Endothelial cell of umbilical vein (primary cell): ENCODE measurements at regions not wholly inside any gene's neighbourhood (a gene's known extent, or its start where the extent isn't known, plus 50 kb on each side); places are given as distances from the start of the nearest gene placed in this dataset.

Experiments used
- BruUV-seq: library from RNA; stranded (reverse); fragments of 400-500 nt; replicated peaks from 2 replicates; lab custom pipeline; 2021; lab: Mats Ljungman, UMichigan
- CTCF ChIA-PET: fragments of 300-600, 350-600 bp; sonication (Branson Sonifier 250); formaldehyde crosslinking; loops from one replicate; lab custom pipeline; 2021; ENCODE audit warnings: antibody characterized with exemption, inconsistent platforms; lab: Charles Lee
- POLR2A ChIA-PET: fragments of 300-600, 350-600 bp; sonication (Branson Sonifier 250); formaldehyde crosslinking; loops from one replicate; lab custom pipeline; 2021; ENCODE audit warnings: antibody characterized with exemption, inconsistent platforms; lab: Charles Lee
- DNase-seq: peaks from one replicate; pipeline ENCODE4 v3.0.0-alpha.2; 2011; ENCODE audit warnings: low read depth, low spot score
- FAIRE-seq: peaks from 2 replicates; lab custom pipeline; 2011; peaks lifted over from hg19 to GRCh38; lab: Jason Lieb, UNC
- H2AFZ ChIP-seq: 2 replicates; pipeline ENCODE4 v1.6.0; 2012; ENCODE audit warnings: low read depth, low read length, control low read depth, inconsistent platforms
- H3K27ac ChIP-seq: 2 replicates; pipeline ENCODE4 v1.5.1; 2011; ENCODE audit warnings: low read depth, mild to moderate bottlenecking, control low read depth, low read length, moderate library complexity; ENCODE audit not compliant: insufficient read depth
- H3K27me3 ChIP-seq, 2 experiments: 2 replicates each; pipeline versions ENCODE4 v1.6.0 to v1.6.1; 2011; ENCODE audit warnings: low read length in 2 of 2, mixed read lengths in 1 of 2; ENCODE audit not compliant: control insufficient read depth in 2 of 2, insufficient read depth in 2 of 2
- H3K36me3 ChIP-seq, 2 experiments: 2 replicates in 1 of 2; 3 replicates in 1 of 2; pipeline ENCODE4 v1.5.1; 2011; ENCODE audit warnings: low read length in 2 of 2, mild to moderate bottlenecking in 1 of 2, moderate library complexity in 1 of 2; ENCODE audit not compliant: control insufficient read depth in 2 of 2, insufficient read depth in 2 of 2; ENCODE audit errors: extremely low read depth in 1 of 2
- H3K4me1 ChIP-seq: 3 replicates; pipeline ENCODE4 v1.5.1; 2011; ENCODE audit warnings: mild to moderate bottlenecking, low read length; ENCODE audit not compliant: control insufficient read depth, insufficient read depth; ENCODE audit errors: extremely low read depth
- H3K4me2 ChIP-seq: 2 replicates; pipeline ENCODE4 v1.6.1; 2011; ENCODE audit warnings: low read length, control low read depth, mixed read lengths; ENCODE audit not compliant: insufficient read depth
- H3K4me3 ChIP-seq, 3 experiments: fragments of 200-600 bp in 1 of 3; sonication (generic), shearing (Covaris generic) in 1 of 3; replicated peaks in 1 of 3; 2 replicates each; pipeline ENCODE4 v1.5.1; 2011 to 2016; ENCODE audit warnings: control low read depth in 3 of 3, low read length in 3 of 3, mild to moderate bottlenecking in 2 of 3, inconsistent platforms in 1 of 3, low read depth in 1 of 3, moderate library complexity in 1 of 3; ENCODE audit not compliant: insufficient read depth in 1 of 3
- H3K79me2 ChIP-seq: 2 replicates; pipeline ENCODE4 v1.6.0; 2012; ENCODE audit warnings: low read length, inconsistent platforms; ENCODE audit not compliant: control insufficient read depth, insufficient read depth
- H3K9ac ChIP-seq: replicated peaks from 2 replicates; pipeline ENCODE3; 2011; ENCODE audit warnings: low read length, control low read depth; ENCODE audit not compliant: insufficient read depth; ENCODE audit errors: extremely low read depth
- H3K9me1 ChIP-seq: replicated peaks from 3 replicates; pipeline ENCODE4 v1.6.0; 2011; ENCODE audit warnings: mild to moderate bottlenecking, low read length; ENCODE audit not compliant: control insufficient read depth, insufficient read depth; ENCODE audit errors: extremely low read depth
- H3K9me3 ChIP-seq: replicated peaks from 2 replicates; pipeline ENCODE4 v1.5.1; 2012; ENCODE audit warnings: low read length, inconsistent platforms; ENCODE audit not compliant: control insufficient read depth, insufficient read depth
- H4K20me1 ChIP-seq: replicated peaks from 2 replicates; pipeline ENCODE3; 2011; ENCODE audit warnings: mild to moderate bottlenecking, low read length; ENCODE audit not compliant: control insufficient read depth, insufficient read depth; ENCODE audit errors: extremely low read depth
- EZH2 ChIP-seq: IDR thresholded peaks from 2 replicates; pipeline ENCODE4 v1.6.1; 2012; ENCODE audit warnings: borderline replicate concordance, low read depth, mild to moderate bottlenecking, moderate library complexity, low read length, inconsistent platforms; ENCODE audit not compliant: severe bottlenecking
- FOS ChIP-seq: IDR thresholded peaks from 2 replicates; pipeline ENCODE4 v1.6.1; 2011; ENCODE audit warnings: mild to moderate bottlenecking, low read length, moderate library complexity, borderline replicate concordance; ENCODE audit not compliant: insufficient read depth
- GATA2 ChIP-seq: IDR thresholded peaks from 2 replicates; pipeline ENCODE4 v1.7.0; 2011; ENCODE audit warnings: low read depth, mild to moderate bottlenecking, moderate library complexity, mixed read lengths, low read length; ENCODE audit not compliant: insufficient read length, insufficient read depth
- JUN ChIP-seq: IDR thresholded peaks from 2 replicates; pipeline ENCODE4 v1.6.1; 2011; ENCODE audit warnings: borderline replicate concordance, low read depth; ENCODE audit not compliant: insufficient read length, insufficient read depth
- POLR2A ChIP-seq: IDR thresholded peaks from 2 replicates; pipeline ENCODE4 v1.6.1; 2012; ENCODE audit warnings: low read depth, mild to moderate bottlenecking, control low read depth, low read length
- POLR2AphosphoS5 ChIP-seq: IDR thresholded peaks from 2 replicates; pipeline ENCODE4 v1.6.1; 2012; ENCODE audit warnings: low read depth, mild to moderate bottlenecking, control low read depth, low read length, moderate library complexity; ENCODE audit not compliant: insufficient read depth
- dilution Hi-C: fragments of 300-500 bp; cut with MboI; formaldehyde crosslinking; loops from one replicate; pipeline ENCODE4 v1.15.0; 2019; ENCODE audit warnings: low sequenced_read_pairs; ENCODE audit not compliant: extremely low pct_ligation_motif_present
- intact Hi-C: fragments of 100-400 bp; cut with micrococcal nuclease; formaldehyde crosslinking; loops from one replicate; pipeline ENCODE4 v1.10.0; 2022

DNA sequence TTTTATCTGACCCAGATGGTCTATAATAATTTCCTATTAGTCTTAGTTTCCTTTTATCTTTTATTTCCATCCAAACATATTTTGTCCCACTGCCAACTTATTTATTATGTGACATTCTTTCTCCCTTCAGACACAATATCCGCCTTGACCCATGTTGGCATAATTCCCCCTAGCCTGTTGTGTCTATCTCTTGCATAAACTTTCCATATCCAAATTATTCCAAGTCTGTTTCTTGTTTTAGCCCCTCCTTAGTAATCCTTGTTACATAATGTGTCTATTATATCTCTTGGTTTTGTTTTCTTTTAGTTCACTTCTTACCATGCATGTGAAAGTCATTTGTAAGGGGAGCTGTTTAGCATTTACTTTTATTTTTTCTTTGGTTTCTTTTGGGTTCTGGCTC, 81.6 kb upstream of the CACHD1 start:
- POLR2A ChIA-PET = no interaction called here
- no peak for FAIRE-seq
- TF ChIP-seq FOS = no peak
- Histone ChIP-seq H3K4me1 (no peaks in the 10 kb centered on the region), H3K27ac (no peak overlapping the region), H3K79me2 (no peaks in the 10 kb centered on the region), H2AFZ (no peak overlapping the region), H3K27me3 (no peaks in the 10 kb centered on the region), H3K4me3 (no peak overlapping the region), H4K20me1 (no peaks in the 10 kb centered on the region), H3K9ac (no peak overlapping the region), H3K4me2 (no peak overlapping the region), H3K9me3 (no peaks in the 10 kb centered on the region), H3K36me3 (no peaks in the 10 kb centered on the region), H3K9me1 (no peaks in the 10 kb centered on the region)
- CTCF ChIA-PET = no interaction called here
- dilution Hi-C loops = no loop called here
- peak; percentile 37 for DNase-seq
- intact Hi-C loops = loop anchor here (10.0 kb wide), 1 partner anchor 436 kb away; no protein-coding TSS in a partner anchor
- no TSS peak for BruUV-seq

DNA sequence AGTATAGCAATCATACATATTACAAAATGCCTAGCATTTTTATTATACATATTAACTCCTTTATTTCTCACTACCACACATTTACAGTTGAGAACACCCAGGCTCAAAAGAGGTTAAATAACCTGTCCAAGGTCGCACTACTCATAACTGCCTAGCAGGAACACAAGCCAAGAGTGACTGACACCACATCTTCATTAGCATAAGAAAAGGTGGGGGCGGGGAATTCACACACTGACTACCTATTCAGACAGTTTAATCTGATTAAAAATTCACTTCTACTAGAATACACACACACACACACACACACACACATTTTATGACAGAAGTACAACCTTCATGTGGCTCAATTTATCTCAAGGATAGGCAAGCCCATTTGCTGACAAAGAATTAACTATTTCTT, 77.8 kb upstream of the CACHD1 start:
- Histone ChIP-seq H3K4me1 (no peaks in the 10 kb centered on the region), H3K9me1 (no peaks in the 10 kb centered on the region), H2AFZ (no peak overlapping the region), H3K9me3 (no peaks in the 10 kb centered on the region), H3K9ac (no peak overlapping the region), H3K27ac (no peak overlapping the region), H3K36me3 (no peaks in the 10 kb centered on the region), H4K20me1 (no peaks in the 10 kb centered on the region), H3K4me3 (no peak overlapping the region), H3K27me3 (no peaks in the 10 kb centered on the region), H3K79me2 (no peaks in the 10 kb centered on the region), H3K4me2 (no peak overlapping the region)
- ChIA-PET CTCF (interaction anchor here (1.0 to 1.4 kb wide), 2 partner anchors 8 to 63 kb away, joined by 3 read pairs; no protein-coding TSS in a partner anchor), POLR2A (no interaction called here)
- TF ChIP-seq POLR2AphosphoS5 = no peak
- no peak for TF ChIP-seq POLR2A
- no peak for TF ChIP-seq EZH2
- TF ChIP-seq JUN = no peak
- TF ChIP-seq GATA2 = no peak
- no TSS peak for BruUV-seq
- dilution Hi-C loops = no loop called here
- intact Hi-C loops = no loop called here
- DNase-seq (no peak), FAIRE-seq (no peak)
